HG03354 (cell line): ENCODE measurements at regions not wholly inside any gene's neighbourhood (a gene's known extent, or its start where the extent isn't known, plus 50 kb on each side); places are given as distances from the start of the nearest gene placed in this dataset.

ENCODE experiments used
- ATAC-seq: cut with Tn5 transposase; IDR thresholded peaks from one replicate; pipeline ENCODE4 v1.9.1; 2021; ENCODE audit warnings: mild to moderate bottlenecking; ENCODE audit not compliant: unreplicated experiment, poor library complexity, severe bottlenecking

DNA sequence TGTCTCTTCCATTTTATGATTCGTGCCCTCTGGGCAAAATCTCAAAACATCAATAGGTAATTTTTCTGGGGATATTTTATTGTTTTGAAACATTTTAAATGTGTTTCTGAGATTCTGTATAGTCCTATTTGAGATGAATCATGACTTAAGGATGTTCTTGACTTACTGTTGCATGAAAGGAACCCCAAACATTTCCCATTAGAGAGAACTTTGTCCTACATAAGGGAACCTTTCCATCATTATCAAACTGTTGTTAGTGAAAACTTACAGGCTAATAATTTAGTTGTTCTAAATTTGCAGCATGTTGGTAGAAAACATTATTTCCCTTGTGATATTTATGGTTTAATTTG lies 523.3 kb downstream of the PPARGC1A start:
- ATAC-seq, result no peak

DNA sequence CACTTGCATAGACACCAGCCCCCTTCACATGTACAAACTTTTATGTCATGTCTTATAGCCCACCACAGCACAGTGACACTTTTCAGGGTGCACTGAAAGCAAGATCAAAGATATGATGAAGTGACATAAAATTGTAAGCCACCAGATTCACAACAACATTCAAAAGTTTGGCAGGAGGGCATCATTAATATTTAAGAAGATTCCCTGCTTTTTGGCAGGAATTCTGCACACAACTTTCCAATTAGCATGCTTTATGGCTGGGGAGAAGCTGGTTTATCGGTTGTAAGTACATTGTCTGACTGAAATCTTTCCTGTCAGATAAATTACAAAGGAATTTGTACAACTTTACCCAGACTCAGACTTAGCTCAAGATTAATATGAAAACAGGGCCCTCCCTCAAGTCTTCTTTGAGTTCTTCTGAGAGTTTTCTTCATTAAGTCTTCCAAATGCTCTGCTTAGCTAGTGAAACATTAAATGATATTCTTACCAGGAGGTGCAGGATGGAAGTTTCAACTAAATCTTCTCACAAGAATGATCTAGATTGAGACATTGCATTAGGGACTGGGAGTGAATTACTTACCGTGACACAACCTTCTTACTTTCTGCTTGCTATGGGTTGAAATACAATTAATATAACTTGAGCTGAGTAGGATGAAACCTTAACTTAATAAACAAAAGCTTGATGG lies 523.8 kb downstream of the PPARGC1A start:
- no peak for ATAC-seq

DNA sequence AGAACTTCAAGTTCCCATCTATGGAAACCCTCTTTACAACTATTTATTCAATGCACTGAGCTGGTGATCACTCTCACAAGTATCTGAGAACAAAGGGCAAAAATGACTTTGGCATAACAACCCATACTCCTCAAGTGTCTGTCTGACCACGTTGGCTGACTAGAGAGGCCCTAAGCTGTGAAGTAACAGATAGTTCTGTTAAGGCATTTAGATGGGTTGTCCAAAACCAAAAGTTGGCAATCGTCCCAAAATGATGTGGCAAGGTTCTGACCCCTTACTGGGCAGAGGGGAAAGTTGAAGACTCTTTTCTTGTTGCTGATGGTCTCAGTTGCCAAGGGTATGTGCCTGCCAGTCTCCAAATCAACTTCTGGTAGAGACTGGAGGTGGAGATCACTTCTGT lies 524.8 kb downstream of the PPARGC1A start:
- no peak for ATAC-seq

DNA sequence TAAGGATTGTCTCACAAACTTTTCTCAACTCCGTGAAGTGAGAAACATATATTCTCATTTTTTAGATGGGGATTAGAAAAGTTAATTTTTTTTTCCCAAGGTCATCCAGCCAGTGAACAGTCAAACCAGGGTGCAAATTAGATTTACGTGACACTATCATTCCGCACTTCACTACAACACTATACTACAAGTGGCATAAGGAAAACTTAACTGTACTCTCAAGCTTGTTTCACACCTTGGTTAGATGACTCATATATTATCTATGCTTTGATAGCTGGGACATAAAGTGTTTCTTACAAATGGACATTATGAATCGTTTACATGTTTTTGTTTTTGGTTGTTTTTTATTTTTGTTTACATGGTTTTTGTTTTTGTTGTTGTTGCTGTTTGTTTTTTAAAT lies 525.7 kb downstream of the PPARGC1A start:
- ATAC-seq, result no peak

DNA sequence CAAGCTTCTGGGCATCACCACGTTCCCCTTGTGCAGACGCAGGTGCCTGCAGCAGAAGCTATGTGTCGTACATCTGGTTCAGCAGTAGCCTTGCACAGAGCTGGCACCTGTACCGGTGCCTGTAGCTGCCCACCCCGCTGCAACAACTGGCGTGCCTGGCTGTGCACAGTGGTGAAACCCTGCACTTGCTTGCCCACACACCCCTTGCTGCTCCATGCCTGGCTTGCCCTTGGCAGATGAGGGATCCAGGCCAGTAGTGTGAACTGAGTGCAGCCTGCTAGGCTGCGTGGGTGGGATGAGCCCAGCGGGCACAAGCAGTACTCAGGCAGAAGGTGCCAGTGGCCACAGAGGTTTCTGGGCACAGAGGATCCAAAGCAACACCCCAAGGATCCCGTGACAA lies 528.4 kb downstream of the PPARGC1A start:
- ATAC-seq, result no peak

DNA sequence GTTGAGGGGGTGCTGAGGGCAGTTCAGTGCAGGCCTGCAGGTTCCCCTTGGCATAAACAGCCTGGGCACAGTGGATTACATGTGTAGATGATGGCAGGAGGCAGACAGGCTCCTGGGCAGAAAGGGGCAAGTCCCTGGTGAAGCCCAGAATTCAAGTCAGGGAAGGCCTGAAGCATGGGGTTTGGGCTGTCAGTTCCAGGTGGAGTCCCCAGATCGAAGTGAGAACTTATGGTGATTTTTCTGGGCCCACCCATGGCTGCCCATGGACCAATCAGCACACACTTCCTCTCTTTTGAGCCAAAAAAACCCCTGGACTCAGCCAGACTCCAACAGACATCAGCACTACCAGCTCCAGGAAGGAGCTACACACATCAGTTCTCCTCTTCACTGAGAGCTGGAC lies 529.1 kb downstream of the PPARGC1A start:
- ATAC-seq, result no peak

DNA sequence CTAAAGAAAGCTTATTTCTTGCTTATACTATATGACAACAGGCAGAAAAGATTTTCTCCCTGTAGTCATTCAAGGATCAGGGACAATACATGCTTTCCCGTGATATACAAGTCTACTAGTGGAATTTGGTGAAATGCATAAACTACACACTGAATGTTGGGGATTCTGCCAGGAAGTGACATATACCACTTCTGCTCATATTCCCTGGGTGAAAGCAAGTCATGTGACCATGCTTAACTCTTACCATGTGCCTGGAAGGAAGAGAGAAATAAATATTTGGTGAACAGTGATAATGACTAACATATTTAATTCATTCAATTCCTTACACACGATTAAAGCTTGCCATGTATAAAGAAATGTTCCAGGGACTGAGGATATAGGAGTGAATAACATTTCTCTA lies 534.6 kb downstream of the PPARGC1A start:
- no peak for ATAC-seq

DNA sequence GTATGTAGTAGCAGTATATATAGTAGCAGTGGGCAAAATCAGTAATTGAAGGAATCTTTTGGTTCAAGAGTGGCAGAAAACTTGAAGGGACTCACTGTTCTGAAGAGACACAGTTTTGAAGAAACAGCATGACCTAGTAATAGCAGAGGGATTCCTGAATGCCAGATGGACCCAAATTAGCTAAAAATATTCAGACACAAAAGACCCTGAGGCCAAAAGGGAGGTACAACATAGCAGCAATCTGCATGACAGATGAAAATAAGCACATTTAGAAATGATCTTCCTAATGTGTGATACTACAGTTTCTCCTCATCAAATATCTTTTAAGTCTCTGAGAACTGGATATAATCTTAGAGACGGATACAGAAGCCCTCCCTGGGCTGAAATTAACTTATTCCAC lies 536.6 kb downstream of the PPARGC1A start:
- ATAC-seq, result no peak

DNA sequence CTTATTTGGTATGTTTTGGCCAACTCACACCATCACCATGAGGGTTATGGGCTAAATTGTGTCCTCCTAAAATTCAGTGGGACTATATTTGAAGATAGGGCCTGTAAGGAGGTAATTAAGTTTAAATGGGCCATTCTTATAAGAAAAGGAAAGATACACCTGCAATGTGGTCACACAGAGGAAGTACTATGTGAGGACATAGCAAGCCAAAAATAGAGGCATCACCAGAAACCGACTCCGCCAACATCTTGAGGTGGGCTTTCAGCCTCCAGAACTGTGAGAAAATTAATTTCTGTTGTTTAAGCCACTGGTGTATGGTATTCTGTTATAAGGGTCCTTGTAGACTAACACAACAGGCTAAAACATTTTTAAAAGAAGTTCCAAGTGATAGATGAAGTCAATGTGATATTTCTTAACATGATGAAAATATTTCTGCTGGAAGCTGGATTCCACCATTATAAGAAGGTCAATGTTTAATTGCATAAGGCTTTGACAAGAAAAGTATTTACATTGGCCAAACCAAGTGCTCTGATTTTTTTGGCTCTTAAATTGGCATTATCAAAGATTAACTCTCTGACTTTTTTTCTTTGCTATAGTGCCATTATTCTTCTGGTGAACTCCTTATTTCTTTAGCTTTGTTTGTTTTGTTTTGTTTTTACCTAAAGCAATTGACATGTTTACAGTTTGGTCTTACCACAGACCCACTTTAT lies 540.9 kb downstream of the PPARGC1A start:
- ATAC-seq, result no peak

DNA sequence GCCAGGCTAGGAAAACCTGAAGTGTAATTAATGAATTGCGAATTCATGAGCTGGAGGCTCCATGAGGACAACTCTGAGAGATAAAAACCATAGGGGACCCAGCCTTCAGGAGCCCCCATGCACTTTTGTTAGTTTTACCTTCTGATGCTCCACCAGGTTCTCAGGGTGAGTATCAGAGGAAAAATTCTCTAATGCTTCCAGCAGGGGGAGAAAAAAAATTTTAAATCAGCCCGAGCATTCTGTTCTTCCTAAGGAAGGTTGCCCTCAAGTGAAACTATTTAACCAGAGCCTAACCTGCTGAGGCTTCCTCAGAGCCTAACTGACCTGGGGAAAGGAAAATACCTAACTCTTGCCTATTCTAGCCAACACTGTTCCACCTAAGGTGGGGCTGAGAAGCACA lies 552.6 kb downstream of the PPARGC1A start:
- ATAC-seq, result no peak

DNA sequence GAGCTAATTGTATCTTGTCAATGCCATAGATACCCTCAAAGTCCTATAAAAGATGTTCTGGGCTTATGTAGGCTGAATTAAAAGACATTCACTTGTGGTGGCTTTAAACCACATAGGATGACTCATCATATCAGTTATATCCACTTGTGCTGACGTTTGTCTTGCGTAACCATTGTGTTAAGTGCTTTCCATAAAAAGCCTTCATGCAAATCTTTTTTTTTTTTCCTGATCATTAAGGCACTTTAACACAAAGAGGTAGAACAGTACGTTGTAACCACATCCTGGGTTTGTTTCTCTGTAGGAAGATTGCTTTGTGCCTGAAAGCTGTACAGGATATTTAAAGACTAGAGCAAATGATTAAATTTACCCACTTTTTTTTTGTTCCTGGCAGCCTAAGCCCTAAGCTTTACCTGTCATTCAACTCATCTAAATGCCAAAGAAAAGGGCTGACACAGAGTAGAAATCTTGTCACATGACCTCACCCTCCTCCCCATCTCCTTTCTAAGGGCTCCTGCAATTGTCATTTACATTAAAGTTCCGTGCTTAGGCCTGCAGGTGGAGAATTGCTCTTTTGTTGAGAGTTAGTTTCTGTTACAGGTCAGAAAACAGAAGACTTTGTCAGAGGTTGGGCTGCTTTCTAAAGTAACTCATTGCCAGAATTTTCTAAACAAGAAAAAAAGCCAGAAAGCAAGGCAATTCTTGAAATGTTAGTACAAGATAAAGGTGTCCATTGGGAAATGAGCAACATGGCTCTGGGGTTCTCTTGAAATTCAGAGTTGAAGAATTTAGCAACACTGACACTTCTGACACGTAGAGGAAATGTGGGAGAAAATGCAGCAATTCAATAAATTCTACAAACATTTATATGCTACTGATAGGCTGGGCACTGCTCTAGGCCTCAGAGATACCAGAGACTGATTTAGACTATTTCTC lies 555.6 kb downstream of the PPARGC1A start:
- ATAC-seq, result peak; percentile 90

DNA sequence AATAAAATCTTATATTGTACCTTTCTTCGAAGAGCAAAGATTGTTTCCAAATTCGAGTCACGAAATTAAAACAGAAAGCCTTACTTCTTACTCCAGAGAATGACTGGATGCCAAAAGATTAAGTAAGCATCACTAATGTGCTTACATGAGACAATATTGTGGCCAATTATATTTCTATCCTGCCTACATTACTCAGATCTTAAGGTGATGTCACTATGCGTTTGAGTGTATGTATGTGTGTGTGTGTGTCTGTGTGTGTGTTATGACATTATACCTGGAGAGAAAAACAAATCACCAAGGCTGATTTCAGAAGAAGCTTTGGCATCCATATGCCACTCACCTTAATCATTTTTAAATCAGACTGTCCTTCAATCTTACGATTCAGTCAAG lies 556.3 kb downstream of the PPARGC1A start:
- ATAC-seq, result peak; percentile 6

DNA sequence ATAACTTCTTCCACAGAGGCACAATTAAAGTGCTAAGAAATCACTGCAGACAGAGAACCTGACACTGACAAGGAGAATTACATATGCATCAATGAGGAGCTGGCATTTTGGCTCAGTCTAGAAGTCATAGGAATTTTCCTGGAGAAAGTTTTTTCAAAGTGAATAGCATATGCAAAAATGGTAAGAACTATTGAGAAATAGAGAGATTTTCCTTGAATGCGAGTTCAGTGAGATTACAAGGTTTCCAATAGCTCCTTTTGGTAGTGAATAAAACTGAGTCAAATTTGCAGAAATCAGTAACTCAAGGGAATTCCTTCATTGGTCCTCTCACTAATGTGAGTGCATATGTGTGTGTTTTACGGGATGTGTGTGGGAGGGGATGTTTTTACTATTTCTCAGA lies 557.5 kb downstream of the PPARGC1A start:
- ATAC-seq, result no peak

DNA sequence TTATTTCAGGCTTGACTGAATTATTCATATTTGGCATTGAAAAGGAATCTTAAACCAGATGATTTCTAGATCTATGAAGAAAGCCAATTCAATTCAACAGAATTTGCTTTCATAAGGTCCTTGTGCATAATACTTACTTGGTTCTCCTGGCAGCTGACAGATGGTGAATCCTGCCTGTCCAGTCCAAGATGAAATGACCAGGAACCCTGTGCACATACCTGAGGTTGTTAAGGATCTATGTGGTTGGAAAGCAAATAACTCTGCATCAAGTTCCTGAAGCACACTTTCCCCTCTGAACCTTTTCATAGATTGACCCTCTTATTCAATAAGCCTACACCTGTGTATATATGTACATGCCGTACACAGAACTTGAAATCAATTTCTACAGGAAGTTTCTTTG lies 562.7 kb downstream of the PPARGC1A start:
- ATAC-seq, result no peak

DNA sequence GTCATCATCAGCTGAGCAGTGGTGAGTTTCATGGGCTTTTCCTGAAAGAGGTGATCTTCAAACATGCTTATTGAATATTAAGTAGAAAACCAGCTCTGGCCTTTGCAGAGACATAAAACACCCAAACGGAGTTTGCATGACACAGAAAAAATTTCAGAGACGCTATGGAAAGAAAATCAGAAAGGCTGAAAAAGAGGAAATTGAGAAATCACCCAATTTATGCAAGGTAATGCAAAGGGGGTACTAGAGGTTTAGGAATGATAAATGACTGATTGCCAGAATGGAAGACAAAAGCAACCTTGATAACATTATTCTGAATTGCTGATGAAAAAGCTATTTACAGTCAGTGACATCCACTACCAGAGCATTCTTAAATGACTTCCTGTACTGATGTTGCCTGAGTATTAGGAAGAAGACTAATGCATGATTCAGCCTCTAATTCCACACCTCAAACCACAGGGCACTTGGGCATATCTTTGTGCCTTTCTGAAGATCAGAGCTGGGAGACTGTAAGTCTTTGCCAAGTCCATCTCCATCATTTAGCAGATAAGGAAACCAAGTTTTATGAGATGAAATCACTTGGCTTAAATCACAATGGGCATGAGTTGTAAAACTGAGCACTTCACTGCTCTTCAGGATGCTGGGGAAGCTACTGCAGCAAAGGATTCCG lies 565.7 kb downstream of the PPARGC1A start:
- no peak for ATAC-seq

DNA sequence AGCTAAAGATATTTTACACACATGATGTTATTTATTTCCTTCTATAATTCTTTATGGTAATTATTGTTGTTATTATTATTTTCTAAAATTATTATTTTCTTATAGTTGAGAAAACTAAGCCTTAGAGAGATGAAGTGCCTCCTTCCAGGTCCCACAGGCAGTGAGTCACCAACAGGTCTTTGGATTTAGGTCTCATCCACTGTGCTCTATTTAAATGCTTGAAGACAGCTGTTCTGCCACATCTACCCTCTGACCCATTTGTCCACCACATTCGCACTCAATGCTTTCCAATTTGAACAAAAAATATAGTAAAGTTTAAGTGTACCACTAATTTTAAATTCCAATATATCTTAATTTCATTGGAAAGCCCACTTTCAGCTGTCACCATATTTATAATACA lies 566.4 kb downstream of the PPARGC1A start:
- ATAC-seq, result no peak

DNA sequence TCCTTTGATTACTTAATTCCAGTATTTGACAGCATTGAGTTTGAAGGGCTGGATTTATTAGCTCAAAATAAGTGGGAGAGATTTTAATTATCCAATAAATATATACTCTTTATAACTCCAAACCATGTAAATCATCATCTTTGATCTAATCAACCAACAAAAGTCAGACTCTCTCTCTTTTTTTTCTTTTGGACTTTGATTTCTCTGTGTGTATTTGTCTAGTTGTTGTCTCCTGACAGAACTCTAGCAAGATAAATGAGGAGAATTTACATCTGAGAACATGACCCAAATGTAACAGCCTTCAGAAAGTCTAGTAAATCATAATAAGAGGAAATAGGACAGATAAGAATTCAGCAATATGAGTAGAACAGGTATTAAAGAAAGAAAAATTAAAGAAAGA lies 567.1 kb downstream of the PPARGC1A start:
- ATAC-seq, result no peak

DNA sequence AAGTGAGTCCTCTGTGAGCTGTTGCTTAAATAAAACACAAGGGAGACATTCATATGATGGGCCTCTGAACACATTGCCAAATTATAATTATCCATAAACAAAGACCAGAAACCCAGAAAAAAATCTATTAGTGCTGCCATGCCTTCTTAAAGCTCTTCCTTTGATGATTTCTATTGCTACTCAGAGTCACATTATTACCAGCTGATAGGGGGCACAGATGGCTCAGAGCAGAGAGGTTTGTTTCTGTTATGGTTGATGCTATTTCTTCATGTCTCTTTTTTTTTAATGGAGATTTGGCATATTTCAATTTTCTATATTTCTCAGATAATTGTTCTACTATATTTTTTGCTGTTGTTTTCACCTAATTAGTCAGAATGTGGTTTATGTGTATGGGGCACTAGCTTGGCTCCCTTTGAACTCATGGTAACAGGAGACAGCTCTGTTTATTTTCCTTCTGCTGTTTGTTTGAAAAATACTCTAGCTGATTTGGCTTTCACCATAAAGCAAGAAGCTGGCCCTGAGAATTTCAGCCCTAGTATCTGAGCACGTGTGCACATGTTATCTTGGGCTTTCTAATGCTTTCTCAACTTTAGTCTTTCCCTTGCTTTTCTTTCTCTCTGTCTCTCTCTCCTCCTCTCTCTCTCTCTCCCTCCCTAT lies 568.8 kb downstream of the PPARGC1A start:
- ATAC-seq, result no peak

DNA sequence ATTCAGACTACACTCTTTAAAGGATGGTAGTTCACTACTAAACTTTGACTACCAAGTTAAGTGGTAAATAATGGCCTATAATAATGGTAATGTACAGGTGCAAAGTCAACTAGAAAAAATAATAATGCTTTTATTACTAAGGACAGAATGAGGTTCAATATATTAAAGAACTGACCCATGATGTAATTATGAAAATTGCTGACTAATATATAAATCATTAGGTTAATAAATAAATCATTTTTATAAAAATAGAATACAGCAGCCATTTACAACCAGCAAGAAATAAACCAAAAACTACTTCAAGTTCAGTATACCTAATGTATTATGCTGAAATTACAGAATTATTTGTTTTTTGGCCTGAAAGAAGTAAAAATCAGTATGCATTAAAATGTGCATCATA lies 577.2 kb downstream of the PPARGC1A start:
- ATAC-seq, result no peak

DNA sequence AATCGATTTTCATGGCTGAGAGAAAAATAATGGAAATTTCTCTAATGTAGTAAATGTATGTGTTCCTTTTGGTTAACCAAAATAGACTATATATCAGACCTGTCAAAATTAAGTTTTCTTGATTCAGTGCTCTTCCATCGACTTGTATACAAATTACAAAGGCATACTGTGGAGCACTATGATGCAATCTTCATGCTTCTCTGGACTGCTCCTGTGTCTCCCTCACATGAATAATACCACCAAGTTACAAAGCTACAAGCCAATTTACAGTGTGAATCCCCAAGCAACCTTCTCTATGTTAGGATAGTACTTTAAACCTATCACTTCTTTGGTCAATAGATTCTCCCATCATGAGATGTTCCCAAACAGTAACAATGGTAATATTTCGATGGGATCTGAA lies 577.9 kb downstream of the PPARGC1A start:
- ATAC-seq, result no peak
